HG02885 (cell line): ENCODE measurements at regions not wholly inside any gene's neighbourhood (a gene's known extent, or its start where the extent isn't known, plus 50 kb on each side); places are given as distances from the start of the nearest gene placed in this dataset.
"Not testable (repeated sequence)": the region's sequence is repeated elsewhere in the genome, so short reads cannot be mapped to it uniquely, and the experiment has no call there.

Experiments
- ATAC-seq: cut with Tn5 transposase; IDR thresholded peaks from one replicate; pipeline ENCODE4 v1.9.1; 2021; ENCODE audit warnings: mild to moderate bottlenecking; ENCODE audit not compliant: unreplicated experiment, poor library complexity

- ATAC-seq, result no peak
Measured at GRCh38 chr7:145168879-145169278, 333.0 kb upstream of the TPK1 start.

- no peak for ATAC-seq
Measured at GRCh38 chr7:145168427-145168826, 332.6 kb upstream of the TPK1 start.

GRCh38 chr7:145156834-145157233, 321.0 kb upstream of the TPK1 start:
- no peak for ATAC-seq

GRCh38 chr7:145152589-145152988, 316.7 kb upstream of the TPK1 start:
- no peak for ATAC-seq

GRCh38 chr7:145151676-145152075, 315.8 kb upstream of the TPK1 start:
- no peak for ATAC-seq

GRCh38 chr7:145147865-145148264, 312.0 kb upstream of the TPK1 start:
- no peak for ATAC-seq

- ATAC-seq, result no peak
Measured at GRCh38 chr7:145143685-145144084, 307.8 kb upstream of the TPK1 start.

GRCh38 chr7:145134377-145134776, 298.5 kb upstream of the TPK1 start:
- ATAC-seq, result no peak

- ATAC-seq, result no peak
Measured at GRCh38 chr7:145123502-145123901, 287.6 kb upstream of the TPK1 start.

GRCh38 chr7:145106001-145106400, 270.1 kb upstream of the TPK1 start:
- no peak for ATAC-seq

- ATAC-seq, result no peak
Measured at GRCh38 chr7:145105561-145105960, 269.7 kb upstream of the TPK1 start.

- ATAC-seq, result no peak
Measured at GRCh38 chr7:145104400-145104799, 268.5 kb upstream of the TPK1 start.

- not testable (repeated sequence) for ATAC-seq
Measured at GRCh38 chr7:145102199-145102598, 266.3 kb upstream of the TPK1 start.

- ATAC-seq, result no peak
Measured at GRCh38 chr7:145092766-145093165, 256.9 kb upstream of the TPK1 start.

- no peak for ATAC-seq
Measured at GRCh38 chr7:145088111-145088745, 252.4 kb upstream of the TPK1 start.

- peak; percentile 58 for ATAC-seq
Measured at GRCh38 chr7:145082366-145083161, 246.7 kb upstream of the TPK1 start.

- ATAC-seq, result no peak
Measured at GRCh38 chr7:145065473-145065872, 229.6 kb upstream of the TPK1 start.

GRCh38 chr7:145064114-145064513, 228.3 kb upstream of the TPK1 start:
- no peak for ATAC-seq

GRCh38 chr7:145053781-145054180, 217.9 kb upstream of the TPK1 start:
- ATAC-seq, result no peak

GRCh38 chr7:145050415-145050814, 214.6 kb upstream of the TPK1 start:
- ATAC-seq, result no peak

- peak; percentile 94 for ATAC-seq
Measured at GRCh38 chr7:145036604-145037405, 201.0 kb upstream of the TPK1 start.
